Thoracic aorta (tissue), 2 donors: ENCODE measurements at regions not wholly inside any gene's neighbourhood (a gene's known extent, or its start where the extent isn't known, plus 50 kb on each side); places are given as distances from the start of the nearest gene placed in this dataset.

Experiments used
- ATAC-seq: fragments of 150-250 bp; one replicate; pipeline ENCODE4 v1.8.0; 2017; ENCODE audit warnings: low read depth; ENCODE audit not compliant: insufficient number of reproducible peaks, low FRiP score
- DNase-seq: peaks from one replicate; pipeline ENCODE4 v3.0.0-alpha.2; 2020; ENCODE audit warnings: low spot score
- H3K27ac ChIP-seq, 2 donors: fragments of 200-600 bp; sonication (generic); 1 replicate in 1 of 2; 2 replicates in 1 of 2; pipeline ENCODE4 v1.5.1; 2016; ENCODE audit warnings: mild to moderate bottlenecking in 2 of 2, moderate library complexity in 2 of 2
- H3K27me3 ChIP-seq: fragments of 200-600 bp; sonication (generic); replicated peaks from 2 replicates; pipeline ENCODE4 v1.6.0; 2016; ENCODE audit warnings: mild to moderate bottlenecking; ENCODE audit not compliant: insufficient read depth
- H3K36me3 ChIP-seq: fragments of 200-600 bp; sonication (generic); one replicate; pipeline ENCODE4 v1.5.1; 2016
- H3K4me1 ChIP-seq, 2 donors: fragments of 200-600 bp; sonication (generic); 1 replicate in 1 of 2; 2 replicates in 1 of 2; pipeline versions ENCODE4 v1.5.1 to v1.6.0; 2016; ENCODE audit warnings: low read depth in 2 of 2, mild to moderate bottlenecking in 1 of 2; ENCODE audit not compliant: control insufficient read depth in 1 of 2
- H3K4me3 ChIP-seq: fragments of 200-600 bp; sonication (generic); 2 replicates; pipeline ENCODE4 v1.5.1; 2016; ENCODE audit warnings: mild to moderate bottlenecking
- H3K9me3 ChIP-seq: fragments of 200-600 bp; sonication (generic); 2 replicates; pipeline ENCODE4 v1.5.1; 2016
- TF ChIP-seq, protein P1 (sequence below): fragments of 200-600 bp; sonication (generic); IDR thresholded peaks from one replicate; pipeline ENCODE4 v1.5.1; 2019; ENCODE audit warnings: antibody characterized with exemption

DNA sequence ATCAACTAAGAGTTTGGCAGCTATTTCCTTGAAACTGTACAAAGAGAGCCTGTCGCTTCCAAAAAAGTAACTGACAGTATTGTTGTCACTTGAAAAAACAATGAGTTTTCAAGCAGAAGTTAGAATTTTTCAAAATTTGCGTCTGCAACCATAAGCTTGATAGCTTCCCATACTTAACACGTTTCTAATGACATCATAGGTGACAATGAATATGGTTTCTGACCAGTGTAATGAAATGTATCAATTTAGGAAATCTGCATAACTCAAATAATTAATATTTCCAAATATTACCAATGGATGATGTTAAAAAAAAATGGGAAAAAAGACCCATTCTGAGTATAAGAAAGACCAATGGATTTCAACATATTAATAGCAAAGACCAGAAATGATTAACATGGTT, 165.4 kb upstream of the CRY1 start:
- Histone ChIP-seq H3K4me1 (no peaks in the 10 kb centered on the region), H3K4me3 (no peak overlapping the region), H3K27ac (no peak overlapping the region), H3K36me3 (no peaks in the 10 kb centered on the region), H3K9me3 (no peaks in the 10 kb centered on the region), H3K27me3 (no peaks in the 10 kb centered on the region)
- DNase-seq (no peak), ATAC-seq (no peak)
- TF ChIP-seq, protein P1, sequence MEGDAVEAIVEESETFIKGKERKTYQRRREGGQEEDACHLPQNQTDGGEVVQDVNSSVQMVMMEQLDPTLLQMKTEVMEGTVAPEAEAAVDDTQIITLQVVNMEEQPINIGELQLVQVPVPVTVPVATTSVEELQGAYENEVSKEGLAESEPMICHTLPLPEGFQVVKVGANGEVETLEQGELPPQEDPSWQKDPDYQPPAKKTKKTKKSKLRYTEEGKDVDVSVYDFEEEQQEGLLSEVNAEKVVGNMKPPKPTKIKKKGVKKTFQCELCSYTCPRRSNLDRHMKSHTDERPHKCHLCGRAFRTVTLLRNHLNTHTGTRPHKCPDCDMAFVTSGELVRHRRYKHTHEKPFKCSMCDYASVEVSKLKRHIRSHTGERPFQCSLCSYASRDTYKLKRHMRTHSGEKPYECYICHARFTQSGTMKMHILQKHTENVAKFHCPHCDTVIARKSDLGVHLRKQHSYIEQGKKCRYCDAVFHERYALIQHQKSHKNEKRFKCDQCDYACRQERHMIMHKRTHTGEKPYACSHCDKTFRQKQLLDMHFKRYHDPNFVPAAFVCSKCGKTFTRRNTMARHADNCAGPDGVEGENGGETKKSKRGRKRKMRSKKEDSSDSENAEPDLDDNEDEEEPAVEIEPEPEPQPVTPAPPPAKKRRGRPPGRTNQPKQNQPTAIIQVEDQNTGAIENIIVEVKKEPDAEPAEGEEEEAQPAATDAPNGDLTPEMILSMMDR, result no peak

DNA sequence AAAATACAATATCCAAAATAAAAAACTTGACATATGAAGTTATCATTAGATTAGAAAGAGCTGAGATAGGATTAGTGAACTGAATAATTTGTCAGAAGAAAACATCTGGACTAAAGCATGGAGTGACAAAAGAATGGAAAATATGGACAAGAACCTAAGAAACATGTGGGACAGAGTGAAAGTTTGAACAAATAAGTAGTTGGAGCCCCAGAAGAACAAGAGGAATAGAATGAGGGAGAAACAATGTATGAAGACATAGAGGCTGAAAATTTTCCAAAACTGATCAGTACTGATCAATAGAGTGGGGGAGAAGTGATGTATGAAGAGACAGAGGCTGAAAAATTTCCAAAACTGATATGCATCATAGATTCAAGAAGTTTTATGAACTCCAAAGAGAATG, 170.6 kb upstream of the CRY1 start:
- Histone ChIP-seq H3K27ac (no peak overlapping the region), H3K36me3 (no peaks in the 10 kb centered on the region)
- ATAC-seq, result no peak

DNA sequence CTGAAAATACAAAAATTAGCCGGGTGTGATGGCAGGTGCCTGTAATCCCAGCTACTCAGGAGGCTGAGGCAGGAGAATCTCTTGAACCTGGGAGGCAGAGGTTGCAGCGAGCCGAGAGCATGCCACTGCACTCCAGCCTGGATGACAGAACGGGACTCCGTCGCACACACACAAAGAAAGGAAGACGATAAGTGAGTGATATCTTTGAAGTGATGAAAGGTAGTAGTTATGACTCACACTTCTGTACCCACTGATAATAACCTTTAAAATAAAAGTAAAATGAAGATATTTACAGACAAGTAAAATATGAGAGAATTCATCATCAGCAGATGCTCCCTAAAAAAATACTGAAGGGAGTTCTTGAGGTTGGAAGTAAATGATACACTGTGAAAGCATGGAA, 171.3 kb upstream of the CRY1 start:
- TF ChIP-seq, protein P1, result no peak
- Histone ChIP-seq H3K27ac (no peak overlapping the region), H3K36me3 (no peaks in the 10 kb centered on the region), H3K4me3 (no peak overlapping the region), H3K27me3 (no peaks in the 10 kb centered on the region), H3K9me3 (no peaks in the 10 kb centered on the region), H3K4me1 (no peaks in the 10 kb centered on the region)
- DNase-seq, result no peak
- no peak for ATAC-seq

More for the DNA sequence above, 170.6 kb upstream of the CRY1 start:
- no peak for DNase-seq
- Histone ChIP-seq H3K27me3 (no peaks in the 10 kb centered on the region), H3K4me3 (no peak overlapping the region), H3K4me1 (no peaks in the 10 kb centered on the region), H3K9me3 (no peaks in the 10 kb centered on the region)
- TF ChIP-seq, protein P1, result no peak

DNA sequence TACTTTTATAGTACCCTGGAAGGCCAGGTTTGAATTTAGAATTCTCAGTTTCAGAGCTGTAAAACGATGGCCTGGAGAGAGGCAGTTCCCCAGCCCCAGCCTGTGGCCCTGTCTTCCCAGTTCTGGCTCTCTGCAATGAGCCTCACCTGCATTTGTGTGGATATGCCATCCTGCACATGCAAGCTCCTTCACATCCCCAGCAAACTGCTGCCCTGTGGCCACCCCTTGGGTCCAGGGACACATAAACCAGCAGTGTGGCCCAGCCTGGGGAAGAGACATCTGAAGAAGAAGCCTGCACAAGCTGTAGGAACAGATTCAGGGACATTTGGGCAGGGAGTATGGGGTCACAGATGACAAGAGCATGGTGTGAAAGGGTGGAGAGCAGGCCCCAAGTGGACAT, 174.3 kb upstream of the CRY1 start:
- Histone ChIP-seq H3K27ac (no peak overlapping the region), H3K36me3 (no peaks in the 10 kb centered on the region), H3K4me3 (no peak overlapping the region), H3K9me3 (no peaks in the 10 kb centered on the region), H3K27me3 (no peaks in the 10 kb centered on the region), H3K4me1 (no peaks in the 10 kb centered on the region)
- TF ChIP-seq, protein P1, result no peak
- DNase-seq, result no peak
- ATAC-seq, result no peak

DNA sequence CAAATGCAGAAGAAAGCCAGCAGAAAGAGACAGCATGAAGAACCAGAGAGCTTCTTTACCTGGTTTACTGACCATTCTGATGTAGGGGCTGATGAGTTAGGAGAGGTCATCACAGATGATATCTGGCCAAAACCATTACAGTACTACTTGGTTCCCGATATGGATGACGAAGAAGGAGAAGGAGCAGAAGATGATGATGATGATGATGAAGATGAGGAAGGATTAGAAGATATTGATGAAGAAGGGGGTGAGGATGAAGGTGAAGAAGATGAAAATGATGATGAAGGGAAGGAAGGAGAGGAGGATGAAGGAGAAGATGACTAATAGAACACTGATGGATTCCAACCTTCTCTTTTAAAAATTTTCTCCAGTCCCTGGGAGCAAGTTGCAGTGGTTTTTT, 178.2 kb upstream of the CRY1 start:
- no peak overlapping the region for H3K27ac ChIP-seq
- no peaks in the 10 kb centered on the region for H3K27me3 ChIP-seq
- no peaks in the 10 kb centered on the region for H3K9me3 ChIP-seq
- DNase-seq (no peak), ATAC-seq (no peak)
- TF ChIP-seq, protein P1, result no peak
- no peaks in the 10 kb centered on the region for H3K36me3 ChIP-seq
- no peaks in the 10 kb centered on the region for H3K4me1 ChIP-seq
- H3K4me3 ChIP-seq, result no peak overlapping the region
